ENCODE measurements at regions not wholly inside any gene's neighbourhood (a gene's known extent, or its start where the extent isn't known, plus 50 kb on each side); places are given as distances from the start of the nearest gene placed in this dataset.
A peak's percentile ranks its signal among the peaks of the same experiment; 100 is the strongest.

GRCh38 chr10:75294031-75294437 is 58.3 kb upstream of the COMTD1 start:
- no peak overlapping the region for H3K4ac ChIP-seq (replicated peaks; ENCODE audit: insufficient read length, low read depth, low read length)
- no peak overlapping the region for H2BK12ac ChIP-seq (ENCODE audit: low read depth, low read length)
- H3K4me2 ChIP-seq (ENCODE audit: insufficient read depth in 1 of 2, low read depth in 2 of 2, low read length in 2 of 2) = no peak overlapping the region; a peak in 1 of 4 replicates
- no peak overlapping the region for H2BK120ac ChIP-seq (replicated peaks; ENCODE audit: low read depth, low read length)
- no peak overlapping the region for H4K8ac ChIP-seq (ENCODE audit: extremely low read depth, insufficient read depth, low read length)
- H3K4me3 ChIP-seq (ENCODE audit: extremely low read depth in 1 of 4, insufficient read depth in 2 of 4, low read depth in 3 of 4, low read length in 4 of 4) = peak overlapping the region in 1 of 4 experiments; percentile 63; a peak in 1 of 8 replicates
- no peak overlapping the region for H3K56ac ChIP-seq (replicated peaks; ENCODE audit: insufficient read length, low read depth, low read length)
- peaks cover 5% of the 10 kb centered on the region for H3K23me2 ChIP-seq (ENCODE audit: low read depth, low read length)
- no peak overlapping the region for H2BK5ac ChIP-seq (ENCODE audit: low read depth, low read length)
- H4K91ac ChIP-seq (replicated peaks; ENCODE audit: insufficient read length, low read length) = no peak overlapping the region
- no peak overlapping the region for H4K5ac ChIP-seq (ENCODE audit: insufficient read length, low read depth, low read length)
- no peak overlapping the region for H2AK5ac ChIP-seq (ENCODE audit: low read depth, low read length)
- no peak for DNase-seq (ENCODE audit: low read depth in 1 of 2, low spot score in 2 of 2)
- H3K18ac ChIP-seq (ENCODE audit: extremely low read depth, low read length) = no peak overlapping the region
- no peak overlapping the region for H3K14ac ChIP-seq (ENCODE audit: insufficient read length)
- H3K79me1 ChIP-seq (ENCODE audit: low read depth, low read length) = no peaks in the 10 kb centered on the region
- CTCF ChIA-PET (ENCODE audit: partially characterized antibody) = interaction anchor here (0.6 to 2.2 kb wide), 6 partner anchors 8 to 1262 kb away, joined by 3 to 6 read pairs (median 3); no protein-coding TSS in a partner anchor
- H3K9me3 ChIP-seq (ENCODE audit: insufficient read depth in 2 of 2, low read depth in 1 of 2, low read length in 1 of 2) = no peaks in the 10 kb centered on the region
- H3K27ac ChIP-seq (ENCODE audit: low read depth, low read length) = no peak overlapping the region
- TF ChIP-seq SP4 (IDR thresholded peaks at IDR 0.05; ENCODE audit: low read length) = no peak
- TF ChIP-seq HDAC2 (IDR thresholded peaks at IDR 0.05; ENCODE audit: borderline replicate concordance in 1 of 2, low read depth in 2 of 2, low read length in 2 of 2) = no peak
- no peak for TF ChIP-seq CHD1 (IDR thresholded peaks at IDR 0.05; ENCODE audit: low read depth, low read length)
- TF ChIP-seq ATF3 (IDR thresholded peaks at IDR 0.05; ENCODE audit: insufficient read depth, low read depth, low read length) = no peak
- no peak for TF ChIP-seq NANOG (IDR thresholded peaks at IDR 0.05; ENCODE audit: insufficient read depth, low read depth, low read length, poor library complexity, severe bottlenecking)
- no peak for TF ChIP-seq TEAD4 (IDR thresholded peaks at IDR 0.05; ENCODE audit: low read depth, low read length)
- TF ChIP-seq TCF12 (IDR thresholded peaks at IDR 0.05; ENCODE audit: low read depth, low read length) = no peak
- TF ChIP-seq BRCA1 (IDR thresholded peaks at IDR 0.05; ENCODE audit: low read depth, low read length) = no peak
- TF ChIP-seq POU5F1 (IDR thresholded peaks at IDR 0.05; ENCODE audit: low read depth, low read length) = no peak
- TF ChIP-seq, protein P1, sequence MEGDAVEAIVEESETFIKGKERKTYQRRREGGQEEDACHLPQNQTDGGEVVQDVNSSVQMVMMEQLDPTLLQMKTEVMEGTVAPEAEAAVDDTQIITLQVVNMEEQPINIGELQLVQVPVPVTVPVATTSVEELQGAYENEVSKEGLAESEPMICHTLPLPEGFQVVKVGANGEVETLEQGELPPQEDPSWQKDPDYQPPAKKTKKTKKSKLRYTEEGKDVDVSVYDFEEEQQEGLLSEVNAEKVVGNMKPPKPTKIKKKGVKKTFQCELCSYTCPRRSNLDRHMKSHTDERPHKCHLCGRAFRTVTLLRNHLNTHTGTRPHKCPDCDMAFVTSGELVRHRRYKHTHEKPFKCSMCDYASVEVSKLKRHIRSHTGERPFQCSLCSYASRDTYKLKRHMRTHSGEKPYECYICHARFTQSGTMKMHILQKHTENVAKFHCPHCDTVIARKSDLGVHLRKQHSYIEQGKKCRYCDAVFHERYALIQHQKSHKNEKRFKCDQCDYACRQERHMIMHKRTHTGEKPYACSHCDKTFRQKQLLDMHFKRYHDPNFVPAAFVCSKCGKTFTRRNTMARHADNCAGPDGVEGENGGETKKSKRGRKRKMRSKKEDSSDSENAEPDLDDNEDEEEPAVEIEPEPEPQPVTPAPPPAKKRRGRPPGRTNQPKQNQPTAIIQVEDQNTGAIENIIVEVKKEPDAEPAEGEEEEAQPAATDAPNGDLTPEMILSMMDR (IDR thresholded peaks at IDR 0.05; ENCODE audit: control extremely low read depth in 1 of 3, insufficient read depth in 1 of 3, low read depth in 1 of 3, low read length in 3 of 3) = no peak
- no peak overlapping the region for H2AFZ ChIP-seq (ENCODE audit: low read length)
- no peak overlapping the region for H2BK15ac ChIP-seq (ENCODE audit: low read length)
- no peaks in the 10 kb centered on the region for H3K79me2 ChIP-seq (ENCODE audit: control insufficient read depth in 1 of 2, insufficient read depth in 2 of 2, low read length in 2 of 2)
- no peaks in the 10 kb centered on the region for H4K20me1 ChIP-seq (replicated peaks in 1 of 2; ENCODE audit: control insufficient read depth in 1 of 2, insufficient read depth in 2 of 2, low read length in 2 of 2)
- no peak overlapping the region for H3K9ac ChIP-seq (replicated peaks in 1 of 4; ENCODE audit: extremely low read depth in 1 of 4, low read depth in 3 of 4, low read length in 3 of 4)
- 85% methylated on average over 8 of the region's 8 CpGs; no CpG with 5 or more reads in 1 of the 2 experiments for WGBS, 2 experiments (ENCODE audit: extremely low coverage in 1 of 2, insufficient coverage in 1 of 2, insufficient read length in 1 of 2, insufficient replicate concordance in 2 of 2, low coverage in 1 of 2, low lambda C conversion rate in 2 of 2, missing lambda C conversion rate in 1 of 2)
- no peak for FAIRE-seq
- POLR2A ChIA-PET (ENCODE audit: partially characterized antibody) = interaction anchor here (0.9 kb wide), 1 partner anchor 9 kb away, joined by 4 read pairs; no protein-coding TSS in a partner anchor
- H3K23ac ChIP-seq (ENCODE audit: insufficient read length) = no peak overlapping the region
- H3K4me1 ChIP-seq (replicated peaks in 1 of 4; ENCODE audit: control insufficient read depth in 3 of 4, insufficient read depth in 4 of 4, low read length in 3 of 4) = no peaks in the 10 kb centered on the region
- no peaks in the 10 kb centered on the region for H3K36me3 ChIP-seq (ENCODE audit: control insufficient read depth in 2 of 4, insufficient read depth in 4 of 4, low read length in 3 of 4)
- no peak overlapping the region for H2BK20ac ChIP-seq (ENCODE audit: low read length)
- H3K27me3 ChIP-seq (replicated peaks in 1 of 4; ENCODE audit: control insufficient read depth in 3 of 4, extremely low read depth in 1 of 4, insufficient read depth in 3 of 4, low read length in 3 of 4) = peaks cover 5 to 36% (median 27%) of the 10 kb centered on the region in 4 experiments
